IMR-90 (cell line): ENCODE measurements at regions not wholly inside any gene's neighbourhood (a gene's known extent, or its start where the extent isn't known, plus 50 kb on each side); places are given as distances from the start of the nearest gene placed in this dataset.

Source experiments
- ATAC-seq: fragments of 200-7000 bp; cut with Tn5 transposase; 2 replicates; pipeline ENCODE4 v1.9.1; 2020; ENCODE audit warnings: low read depth, mild to moderate bottlenecking, moderate library complexity
- BruUV-seq: library from RNA; stranded (reverse); fragments of 400-500 nt; replicated peaks from 2 replicates; lab custom pipeline; 2021; lab: Mats Ljungman, UMichigan
- CTCF ChIA-PET: fragments of 300-600 bp; formaldehyde crosslinking; extraction: SDS; loops from one replicate; lab custom pipeline; 2021; ENCODE audit warnings: antibody characterized with exemption; lab: Yijun Ruan, JAX
- POLR2A ChIA-PET: fragments of 300-600 bp; sonication (Branson Sonifier 250); formaldehyde crosslinking; loops from one replicate; lab custom pipeline; 2022; ENCODE audit warnings: antibody characterized with exemption; ENCODE audit not compliant: unreplicated experiment; lab: Charles Lee
- DNase-seq: peaks from one replicate; pipeline ENCODE4 v3.0.0; 2013
- H2AFZ ChIP-seq: replicated peaks from 2 replicates; pipeline ENCODE3; 2013; ENCODE audit warnings: low read length, mild to moderate bottlenecking; ENCODE audit not compliant: poor library complexity
- H2AK5ac ChIP-seq: 2 replicates; pipeline ENCODE4 v1.6.1; 2013; ENCODE audit warnings: low read depth, low read length, inconsistent platforms
- H2AK9ac ChIP-seq: replicated peaks from 2 replicates; pipeline ENCODE3; 2013; ENCODE audit warnings: mild to moderate bottlenecking, low read depth, low read length, moderate library complexity; ENCODE audit not compliant: poor library complexity
- H2BK120ac ChIP-seq: 2 replicates; pipeline ENCODE4 v1.6.1; 2013; ENCODE audit warnings: low read depth, low read length, inconsistent platforms
- H2BK15ac ChIP-seq: 3 replicates; pipeline ENCODE4 v1.6.1; 2013; ENCODE audit warnings: low read depth, low read length, inconsistent platforms
- H2BK20ac ChIP-seq: 2 replicates; pipeline ENCODE4 v1.6.1; 2013; ENCODE audit warnings: low read depth, mild to moderate bottlenecking, inconsistent platforms, low read length, moderate library complexity
- H2BK5ac ChIP-seq: 2 replicates; pipeline ENCODE4 v1.6.1; 2013; ENCODE audit warnings: mild to moderate bottlenecking, low read depth, low read length, inconsistent platforms; ENCODE audit not compliant: poor library complexity, severe bottlenecking
- H3K14ac ChIP-seq: replicated peaks from 2 replicates; pipeline ENCODE4 v1.6.1; 2013; ENCODE audit warnings: low read depth, low read length, inconsistent platforms
- H3K18ac ChIP-seq: 2 replicates; pipeline ENCODE4 v1.6.1; 2013; ENCODE audit warnings: low read depth, low read length, control low read depth
- H3K23ac ChIP-seq: 2 replicates; pipeline ENCODE4 v1.6.1; 2013; ENCODE audit warnings: low read depth, low read length, inconsistent platforms
- H3K27ac ChIP-seq: 2 replicates; pipeline ENCODE4 v1.5.1; 2013; ENCODE audit warnings: mild to moderate bottlenecking, control low read depth, low read length; ENCODE audit not compliant: insufficient read depth
- H3K27me3 ChIP-seq: 2 replicates; pipeline ENCODE4 v1.6.1; 2013; ENCODE audit warnings: low read length; ENCODE audit not compliant: control insufficient read depth, insufficient read depth
- H3K36me3 ChIP-seq: 2 replicates; pipeline ENCODE4 v1.6.1; 2013; ENCODE audit warnings: low read length, mixed read lengths; ENCODE audit not compliant: control insufficient read depth, insufficient read depth
- H3K4ac ChIP-seq: 2 replicates; pipeline ENCODE4 v1.6.1; 2013; ENCODE audit warnings: low read depth, low read length, inconsistent platforms
- H3K4me1 ChIP-seq: 2 replicates; pipeline ENCODE4 v1.6.1; 2013; ENCODE audit warnings: low read length, mixed read lengths; ENCODE audit not compliant: control insufficient read depth, insufficient read depth
- H3K4me2 ChIP-seq: 2 replicates; pipeline ENCODE4 v1.6.1; 2013; ENCODE audit warnings: low read depth, mild to moderate bottlenecking, control low read depth, low read length, moderate library complexity
- H3K4me3 ChIP-seq: 2 replicates; pipeline ENCODE4 v1.5.1; 2013; ENCODE audit warnings: low read depth, mild to moderate bottlenecking, control low read depth, low read length, moderate library complexity; ENCODE audit not compliant: insufficient read depth
- H3K56ac ChIP-seq: 2 replicates; pipeline ENCODE4 v1.6.1; 2013; ENCODE audit warnings: low read length, inconsistent platforms; ENCODE audit not compliant: insufficient read depth; ENCODE audit errors: extremely low read depth
- H3K79me1 ChIP-seq, 2 experiments: 2 replicates each; pipeline ENCODE4 v1.6.1; 2013; ENCODE audit warnings: low read length in 2 of 2, inconsistent platforms in 1 of 2, low read depth in 1 of 2
- H3K9ac ChIP-seq: 2 replicates; pipeline ENCODE4 v1.6.1; 2013; ENCODE audit warnings: low read depth, low read length, control low read depth
- H3K9me1 ChIP-seq: 2 replicates; pipeline ENCODE4 v1.6.1; 2013; ENCODE audit warnings: low read length, inconsistent platforms; ENCODE audit not compliant: insufficient read depth
- H3K9me3 ChIP-seq: 2 replicates; pipeline ENCODE4 v1.6.1; 2013; ENCODE audit warnings: low read length; ENCODE audit not compliant: control insufficient read depth, insufficient read depth
- H4K20me1 ChIP-seq: 2 replicates; pipeline ENCODE4 v1.6.1; 2013; ENCODE audit warnings: low read length, inconsistent platforms; ENCODE audit not compliant: insufficient read depth
- H4K5ac ChIP-seq: 2 replicates; pipeline ENCODE4 v1.6.1; 2013; ENCODE audit warnings: mild to moderate bottlenecking, low read depth, low read length, control low read depth
- H4K8ac ChIP-seq, 2 experiments: 2 replicates each; pipeline ENCODE4 v1.6.1; 2013; ENCODE audit warnings: low read depth in 2 of 2, low read length in 2 of 2, control low read depth in 1 of 2, inconsistent platforms in 1 of 2
- H4K91ac ChIP-seq: 2 replicates; pipeline ENCODE4 v1.6.1; 2013; ENCODE audit warnings: low read depth, low read length, inconsistent platforms; ENCODE audit not compliant: insufficient read depth
- CEBPB ChIP-seq: IDR thresholded peaks from 2 replicates; pipeline ENCODE4 v1.6.1; 2012; ENCODE audit warnings: low read depth, low read length, improper control_type of control experiment
- CHD1 ChIP-seq: IDR thresholded peaks from 2 replicates; pipeline ENCODE4 v1.6.1; 2012; ENCODE audit warnings: low read depth, low read length, improper control_type of control experiment
- ELK1 ChIP-seq: fragments of 150-350 bp; IDR thresholded peaks from 2 replicates; pipeline ENCODE4 v1.6.1; 2016; ENCODE audit warnings: low read depth, mild to moderate bottlenecking, low read length, moderate library complexity, borderline replicate concordance
- FOS ChIP-seq: fragments of 150-350 bp; IDR thresholded peaks from 2 replicates; pipeline ENCODE4 v1.6.1; 2016; ENCODE audit warnings: low read depth, low read length
- MXI1 ChIP-seq: IDR thresholded peaks from 2 replicates; pipeline ENCODE4 v1.6.1; 2012; ENCODE audit warnings: low read depth, mild to moderate bottlenecking, low read length, moderate library complexity, borderline replicate concordance
- POLR2A ChIP-seq: IDR thresholded peaks from 2 replicates; pipeline ENCODE4 v1.6.1; 2012; ENCODE audit warnings: mild to moderate bottlenecking, low read depth, low read length
- WGBS, 2 experiments: methylation state at CpG; one replicate each; pipeline versions ENCODE4 v1.1.5 to v1.1.7; 2013; ENCODE audit warnings: missing lambda C conversion rate in 2 of 2; ENCODE audit not compliant: insufficient read length in 1 of 2; ENCODE audit errors: extremely low coverage in 2 of 2; 5-methylcytosine and 5-hydroxymethylcytosine counted together
- dilution Hi-C: fragments of 300-500 bp; cut with HindIII; formaldehyde crosslinking; loops from one replicate; pipeline ENCODE4 v1.14.3; 2018; ENCODE audit warnings: low sequenced_read_pairs; ENCODE audit not compliant: unreplicated experiment
- in situ Hi-C: fragments of 300-500 bp; cut with MboI; formaldehyde crosslinking; loops from 3 replicates; pipeline ENCODE4 v1.14.3; 2019; ENCODE audit warnings: low sequenced_read_pairs, inconsistent platforms, mixed read lengths
- intact Hi-C: fragments of 100-400 bp; cut with micrococcal nuclease; formaldehyde crosslinking; loops from 2 replicates; pipeline ENCODE4 v1.10.0; 2022
- TF ChIP-seq, protein P1 (sequence below): fragments of 150-350 bp; IDR thresholded peaks from 2 replicates; pipeline ENCODE4 v1.6.1; 2017; ENCODE audit warnings: mild to moderate bottlenecking, antibody characterized with exemption, low read length, low read depth

GRCh38 chr20:48375804-48376203, 452.0 kb downstream of the PREX1 start:
- no peak overlapping the region for H2AFZ ChIP-seq
- no peak overlapping the region for H4K91ac ChIP-seq
- no peak overlapping the region for H4K8ac ChIP-seq
- no peak overlapping the region for H2BK15ac ChIP-seq
- no peak overlapping the region for H3K4me2 ChIP-seq
- H2BK20ac ChIP-seq = no peak overlapping the region
- H2BK5ac ChIP-seq = no peak overlapping the region
- H2BK120ac ChIP-seq = no peak overlapping the region
- no peak overlapping the region for H3K4ac ChIP-seq
- no peak overlapping the region for H3K4me3 ChIP-seq
- peaks cover 6% of the 10 kb centered on the region; the same call in 1 of the 2 replicates for H3K27me3 ChIP-seq
- ATAC-seq (no peak), DNase-seq (no peak)
- TF ChIP-seq, protein P1, sequence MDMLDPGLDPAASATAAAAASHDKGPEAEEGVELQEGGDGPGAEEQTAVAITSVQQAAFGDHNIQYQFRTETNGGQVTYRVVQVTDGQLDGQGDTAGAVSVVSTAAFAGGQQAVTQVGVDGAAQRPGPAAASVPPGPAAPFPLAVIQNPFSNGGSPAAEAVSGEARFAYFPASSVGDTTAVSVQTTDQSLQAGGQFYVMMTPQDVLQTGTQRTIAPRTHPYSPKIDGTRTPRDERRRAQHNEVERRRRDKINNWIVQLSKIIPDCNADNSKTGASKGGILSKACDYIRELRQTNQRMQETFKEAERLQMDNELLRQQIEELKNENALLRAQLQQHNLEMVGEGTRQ = no peak
- TF ChIP-seq FOS = no peak
- TF ChIP-seq POLR2A = no peak
- no peak for TF ChIP-seq CEBPB
- no peak for TF ChIP-seq MXI1
- no peak for TF ChIP-seq ELK1
- TF ChIP-seq CHD1 = no peak
- H3K79me1 ChIP-seq = no peaks in the 10 kb centered on the region
- no peak overlapping the region for H3K56ac ChIP-seq
- in situ Hi-C loops (no loop called here), dilution Hi-C loops (no loop called here), intact Hi-C loops (no loop called here)
- H3K36me3 ChIP-seq = no peaks in the 10 kb centered on the region
- H3K14ac ChIP-seq = no peak overlapping the region
- no peak overlapping the region for H4K5ac ChIP-seq
- no peaks in the 10 kb centered on the region for H4K20me1 ChIP-seq
- H3K4me1 ChIP-seq = no peaks in the 10 kb centered on the region
- no peak overlapping the region for H3K9ac ChIP-seq
- H3K18ac ChIP-seq = no peak overlapping the region
- WGBS, 2 experiments = 13% methylated on average over 1 of the region's 8 CpGs; no CpG with 5 or more reads in 1 of the 2 experiments
- no peak overlapping the region for H2AK5ac ChIP-seq
- H3K9me3 ChIP-seq = no peaks in the 10 kb centered on the region
- ChIA-PET POLR2A (no interaction called here), CTCF (no interaction called here)
- H3K23ac ChIP-seq = no peak overlapping the region
- H2AK9ac ChIP-seq = no peak overlapping the region
- H3K9me1 ChIP-seq = no peaks in the 10 kb centered on the region
- H3K27ac ChIP-seq = no peak overlapping the region
- BruUV-seq = no TSS peak
